Liver (tissue), 8 donors: ENCODE measurements at regions not wholly inside any gene's neighbourhood (a gene's known extent, or its start where the extent isn't known, plus 50 kb on each side); places are given as distances from the start of the nearest gene placed in this dataset.

ENCODE experiments used
- DNase-seq: peaks from one replicate; pipeline ENCODE4 v3.0.0-alpha.2; 2017; ENCODE audit warnings: low spot score
- H3K27ac ChIP-seq, 2 donors: one replicate each; pipeline ENCODE4 v1.7.0; 2013; ENCODE audit warnings: inconsistent platforms in 2 of 2, low read length in 2 of 2, control low read depth in 1 of 2, low read depth in 1 of 2, mild to moderate bottlenecking in 1 of 2
- H3K27me3 ChIP-seq, 4 donors: one replicate each; pipeline versions ENCODE4 v1.6.1 to v1.7.0; 2013; ENCODE audit warnings: low read length in 3 of 4, inconsistent platforms in 1 of 4, mild to moderate bottlenecking in 1 of 4, moderate library complexity in 1 of 4; ENCODE audit not compliant: control insufficient read depth in 4 of 4, insufficient read depth in 4 of 4
- H3K36me3 ChIP-seq, 4 donors: one replicate each; pipeline versions ENCODE4 v1.6.1 to v1.7.0; 2013; ENCODE audit warnings: low read length in 3 of 4, mild to moderate bottlenecking in 3 of 4, low read depth in 1 of 4, moderate library complexity in 1 of 4; ENCODE audit not compliant: control insufficient read depth in 4 of 4, insufficient read depth in 3 of 4
- H3K4me1 ChIP-seq, 4 donors: one replicate each; pipeline versions ENCODE4 v1.6.1 to v1.7.0; 2013; ENCODE audit warnings: low read length in 3 of 4, mild to moderate bottlenecking in 3 of 4, moderate library complexity in 1 of 4; ENCODE audit not compliant: control insufficient read depth in 4 of 4, insufficient read depth in 4 of 4
- H3K4me3 ChIP-seq, 3 donors: one replicate each; pipeline versions ENCODE4 v1.6.1 to v1.7.0; 2013; ENCODE audit warnings: low read length in 3 of 3, control low read depth in 1 of 3, low read depth in 1 of 3, mild to moderate bottlenecking in 1 of 3
- H3K9ac ChIP-seq, 2 donors: one replicate each; pipeline ENCODE4 v1.7.0; 2013; ENCODE audit warnings: low read length in 2 of 2, mild to moderate bottlenecking in 2 of 2, moderate library complexity in 2 of 2, control low read depth in 1 of 2, low read depth in 1 of 2
- H3K9me3 ChIP-seq, 4 donors: one replicate each; pipeline versions ENCODE4 v1.6.1 to v1.7.0; 2013; ENCODE audit warnings: low read length in 3 of 4; ENCODE audit not compliant: control insufficient read depth in 4 of 4
- ATF3 ChIP-seq: IDR thresholded peaks from 2 replicates; pipeline ENCODE4 v1.6.1; 2016; ENCODE audit warnings: antibody characterized with exemption
- CTCF ChIP-seq: fragments of 150-350 bp; IDR thresholded peaks from 2 replicates; pipeline ENCODE4 v1.5.1; 2017; ENCODE audit warnings: improper control_type of control experiment, low read depth, low read length; ENCODE audit not compliant: missing input control
- EGR1 ChIP-seq, 2 donors: IDR thresholded peaks; 2 replicates each; pipeline ENCODE4 v1.6.1; 2016 to 2018; ENCODE audit warnings: antibody characterized with exemption in 2 of 2, low read depth in 2 of 2
- FOXA1 ChIP-seq: IDR thresholded peaks from 2 replicates; pipeline ENCODE4 v1.6.1; 2016; ENCODE audit warnings: antibody characterized with exemption
- FOXA2 ChIP-seq: IDR thresholded peaks from 2 replicates; pipeline ENCODE4 v1.6.1; 2016; ENCODE audit warnings: antibody characterized with exemption
- GABPA ChIP-seq, 2 donors: IDR thresholded peaks in 1 of 2; conservative IDR thresholded peaks in 1 of 2; 2 replicates each; pipeline ENCODE4 v1.6.1; 2016; ENCODE audit warnings: antibody characterized with exemption in 2 of 2, mild to moderate bottlenecking in 1 of 2, moderate library complexity in 1 of 2
- JUND ChIP-seq, 2 donors: IDR thresholded peaks; 2 replicates each; pipeline ENCODE4 v1.6.1; 2016; ENCODE audit warnings: antibody characterized with exemption in 2 of 2
- MAX ChIP-seq: IDR thresholded peaks from 2 replicates; pipeline ENCODE4 v1.6.1; 2016; ENCODE audit warnings: antibody characterized with exemption
- NR2F2 ChIP-seq: IDR thresholded peaks from 2 replicates; pipeline ENCODE4 v1.6.1; 2016; ENCODE audit warnings: antibody characterized with exemption
- REST ChIP-seq: IDR thresholded peaks from 2 replicates; pipeline ENCODE4 v1.6.1; 2016; ENCODE audit warnings: antibody characterized with exemption, mild to moderate bottlenecking
- RXRA ChIP-seq, 2 donors: IDR thresholded peaks; 2 replicates each; pipeline ENCODE4 v1.6.1; 2017 to 2018; ENCODE audit warnings: antibody characterized with exemption in 2 of 2, mild to moderate bottlenecking in 1 of 2
- ZBTB33 ChIP-seq: IDR thresholded peaks from 2 replicates; pipeline ENCODE4 v1.6.1; 2016; ENCODE audit warnings: antibody characterized with exemption
- WGBS: extraction: QIAGEN DNeasy Blood & Tissue Kit; methylation state at CpG from one replicate; pipeline ENCODE4 v1.1.7; 2013; 5-methylcytosine and 5-hydroxymethylcytosine counted together
- donor health status: healthy.
- donor health status: healthy.
- donor health status: healthy.
- donor health status: healthy.
- donor health status: healthy.

- Histone ChIP-seq H3K9me3 (no peaks in the 10 kb centered on the region), H3K4me3 (no peak overlapping the region), H3K27me3 (no peaks in the 10 kb centered on the region), H3K4me1 (no peaks in the 10 kb centered on the region), H3K9ac (no peak overlapping the region), H3K36me3 (no peaks in the 10 kb centered on the region), H3K27ac (no peak overlapping the region)
- TF ChIP-seq MAX (no peak), FOXA1 (no peak), RXRA (IDR thresholded peaks at IDR 0.05) (no peak), GABPA (IDR thresholded peaks at IDR 0.05 in 1 of 2, conservative IDR thresholded peaks at IDR 0.05 in 1 of 2) (no peak), ATF3 (no peak)
- WGBS: 78% methylated on average over 7 of the region's 7 CpGs
- no peak for DNase-seq
These were observed 216.6 kb downstream of the KLF6 start for GRCh38 chr10:3568392-3568791.

- Histone ChIP-seq H3K9ac (no peak overlapping the region), H3K36me3 (no peaks in the 10 kb centered on the region), H3K27ac (no peak overlapping the region), H3K4me3 (no peak overlapping the region), H3K4me1 (no peaks in the 10 kb centered on the region), H3K9me3 (no peaks in the 10 kb centered on the region), H3K27me3 (no peaks in the 10 kb centered on the region)
- no peak for DNase-seq
- TF ChIP-seq ATF3 (no peak), ZBTB33 (no peak), GABPA (IDR thresholded peaks at IDR 0.05 in 1 of 2, conservative IDR thresholded peaks at IDR 0.05 in 1 of 2) (no peak), REST (no peak), FOXA2 (no peak), MAX (no peak), NR2F2 (no peak), JUND (IDR thresholded peaks at IDR 0.05) (no peak), CTCF (no peak), EGR1 (IDR thresholded peaks at IDR 0.05; ENCODE audit: low read depth in 2 of 2) (no peak)
- 73% methylated on average over 9 of the region's 9 CpGs for WGBS
These were observed 217.6 kb downstream of the KLF6 start for GRCh38 chr10:3567291-3567963.
